NCI-H524 treated with DMSO at 0.1 percent for 48 hours (cell line): ENCODE measurements at regions not wholly inside any gene's neighbourhood (a gene's known extent, or its start where the extent isn't known, plus 50 kb on each side); places are given as distances from the start of the nearest gene placed in this dataset.

Experiments used
- DNase-seq: peaks from one replicate; lab custom pipeline; 2025; lab: John Stamatoyannopoulos, UW

DNA sequence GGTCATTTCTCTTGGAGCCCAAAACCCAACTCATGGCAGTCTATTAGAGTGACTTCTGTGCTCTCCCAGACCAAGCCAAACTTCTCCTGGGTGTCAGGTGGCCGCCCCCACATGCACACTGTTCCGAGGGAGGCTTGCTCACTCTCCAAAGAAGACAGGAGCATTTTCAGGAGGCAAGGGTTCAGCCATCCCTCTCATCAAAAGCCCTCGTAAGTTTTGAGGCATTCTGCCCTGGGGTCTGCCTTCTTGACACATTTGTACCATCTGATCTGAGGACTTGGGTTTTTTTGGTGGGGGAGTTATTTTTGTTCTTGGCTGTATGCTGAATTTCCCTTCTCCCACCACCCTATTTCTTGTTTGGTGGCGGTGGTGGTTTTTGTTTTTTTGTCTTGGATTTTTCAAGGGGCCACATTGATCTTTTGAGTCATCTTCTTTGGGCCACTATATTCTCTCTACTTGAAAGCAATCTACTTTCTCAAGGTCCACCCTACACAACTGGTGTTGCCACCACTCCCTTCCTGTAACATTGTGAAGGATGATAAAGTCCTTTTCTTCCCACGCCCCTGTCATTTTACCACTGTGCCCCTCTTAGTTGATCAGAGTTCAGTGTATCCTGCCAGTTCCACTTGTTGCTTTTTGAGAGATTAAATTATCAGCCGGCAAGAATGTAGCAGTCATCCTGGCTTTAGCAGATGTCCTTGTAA is 255.8 kb downstream of the CYP26B1 start:
- DNase-seq, result no peak

DNA sequence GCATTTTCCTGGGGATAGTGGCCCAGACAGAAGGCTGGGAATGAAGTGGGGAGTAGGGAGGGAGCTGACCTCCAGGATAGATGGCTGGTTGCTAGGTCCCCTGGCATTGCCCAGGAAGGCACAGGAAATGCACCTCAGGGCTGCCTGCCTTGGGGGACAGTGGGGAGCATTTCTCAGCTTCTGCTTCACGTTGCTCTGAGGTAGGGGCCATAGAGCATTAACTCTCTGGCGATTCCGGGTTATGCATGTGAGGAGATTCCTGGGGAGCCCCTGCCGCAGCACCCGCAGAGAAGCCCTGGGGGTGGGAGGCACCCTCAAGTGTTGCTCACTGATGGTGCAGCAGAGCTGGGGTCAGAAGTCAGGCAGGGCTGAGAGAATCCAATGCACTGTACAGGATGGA is 256.5 kb downstream of the CYP26B1 start:
- DNase-seq, result no peak

DNA sequence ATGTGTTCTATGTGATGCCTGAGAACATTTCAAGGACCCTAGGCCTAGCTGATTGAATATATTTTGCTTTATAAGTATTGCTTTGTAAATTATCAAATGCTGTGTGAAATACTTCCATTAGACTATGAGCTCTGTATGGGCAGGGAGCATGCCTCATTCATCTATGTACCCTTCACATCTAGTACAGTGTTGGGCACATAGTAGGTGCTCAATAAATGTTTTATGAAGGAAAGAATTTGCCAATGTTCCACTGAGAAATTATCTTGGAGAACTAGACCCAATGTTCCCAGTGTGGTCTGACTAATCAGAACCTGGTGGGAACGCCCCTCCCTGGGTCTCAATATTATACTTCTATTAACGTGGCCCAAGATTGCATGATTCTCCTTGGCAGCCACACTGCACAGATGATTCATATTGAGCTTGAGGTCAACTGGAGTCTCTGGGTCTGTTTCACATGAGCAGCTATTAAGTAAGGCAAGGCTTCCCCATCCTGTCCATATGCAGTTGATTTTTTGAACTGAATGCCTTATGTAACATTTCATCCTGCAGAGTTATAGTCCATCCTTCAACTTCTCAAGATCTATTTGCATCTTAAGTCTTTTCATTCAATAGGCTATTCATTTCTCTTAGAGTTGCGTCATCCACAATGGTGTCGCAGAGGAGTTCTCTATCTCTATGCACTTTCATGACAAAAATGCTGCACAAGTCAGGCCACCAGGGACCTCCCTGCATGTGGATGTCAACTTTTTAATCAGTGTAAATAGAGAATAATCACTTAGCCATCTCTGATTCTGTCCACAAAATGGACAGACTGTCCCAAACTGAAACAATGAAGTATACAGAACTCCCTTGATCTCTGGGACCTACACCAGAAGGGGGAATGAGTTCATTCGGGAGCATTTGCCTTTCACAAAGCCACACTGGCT is 257.6 kb downstream of the CYP26B1 start:
- DNase-seq, result no peak

DNA sequence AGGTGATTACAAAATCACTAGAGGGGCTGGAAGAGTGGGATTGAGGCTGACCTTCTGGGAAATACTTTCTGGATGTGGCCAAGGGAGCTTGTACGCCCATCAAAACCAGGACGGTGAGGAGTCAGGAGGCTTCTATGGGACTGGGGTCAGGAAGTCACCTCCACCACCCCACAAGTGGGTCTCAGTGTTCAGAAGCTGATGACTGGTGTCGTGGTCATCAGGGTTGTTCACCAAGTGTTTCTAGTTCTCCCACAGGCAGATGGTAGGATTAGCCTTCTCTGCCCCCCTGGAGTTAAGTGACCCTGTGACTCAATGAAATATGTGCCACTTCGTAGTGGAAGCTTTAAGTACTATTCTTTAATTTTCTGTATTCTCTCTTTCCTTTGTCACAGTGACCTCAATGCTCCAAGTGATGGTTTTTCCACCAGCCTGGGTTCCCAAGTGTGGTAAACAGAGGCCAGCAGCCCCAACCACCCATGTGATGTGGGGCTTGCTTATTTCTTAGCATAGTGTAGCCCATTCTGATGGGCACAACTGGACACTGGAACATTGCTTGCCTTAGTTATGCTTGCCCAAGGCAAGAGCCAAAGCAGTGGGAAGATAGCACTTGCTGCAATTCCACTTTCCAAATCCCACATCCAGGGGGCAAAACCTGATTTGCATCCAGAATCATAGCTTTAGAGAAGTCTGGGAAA is 258.8 kb downstream of the CYP26B1 start:
- DNase-seq, result no peak

DNA sequence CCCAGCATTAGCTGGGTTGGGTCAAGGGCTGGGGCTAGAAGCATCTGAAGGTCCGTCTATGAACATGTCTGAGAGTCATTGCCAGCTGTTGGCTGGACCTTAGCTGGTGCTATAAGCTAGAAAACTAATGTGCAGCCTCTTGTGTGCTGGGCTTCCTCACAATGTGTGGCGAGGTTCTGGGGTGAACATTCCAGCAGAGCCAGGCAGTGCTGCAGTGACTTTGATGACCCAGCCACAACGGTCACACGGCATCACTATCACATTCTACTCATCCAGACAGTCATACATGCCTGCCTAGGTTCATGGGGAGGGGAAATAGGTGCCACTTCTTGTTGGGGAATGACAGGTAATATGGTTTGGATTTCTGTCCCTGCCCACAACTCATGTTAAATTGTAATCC is 260.5 kb downstream of the CYP26B1 start:
- DNase-seq, result no peak

DNA sequence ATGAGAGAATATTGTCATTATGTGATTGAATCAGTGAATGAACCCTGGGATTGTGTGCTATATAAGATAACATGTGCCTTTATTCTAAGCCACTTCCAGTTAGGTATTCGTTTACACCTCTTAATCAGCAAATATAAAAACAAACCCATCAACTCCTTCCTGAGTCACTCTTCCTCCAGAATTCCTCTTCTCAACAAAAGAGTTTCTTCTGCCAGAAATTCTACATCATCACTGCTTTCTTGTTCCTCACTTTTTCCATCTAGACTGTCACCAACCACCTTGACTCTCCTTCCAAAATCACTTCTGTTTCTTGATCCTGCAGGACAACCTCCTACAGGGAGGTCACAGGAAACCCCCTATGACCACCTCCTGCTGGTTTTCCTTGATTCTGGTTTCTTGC is 261.4 kb downstream of the CYP26B1 start:
- DNase-seq, result no peak

DNA sequence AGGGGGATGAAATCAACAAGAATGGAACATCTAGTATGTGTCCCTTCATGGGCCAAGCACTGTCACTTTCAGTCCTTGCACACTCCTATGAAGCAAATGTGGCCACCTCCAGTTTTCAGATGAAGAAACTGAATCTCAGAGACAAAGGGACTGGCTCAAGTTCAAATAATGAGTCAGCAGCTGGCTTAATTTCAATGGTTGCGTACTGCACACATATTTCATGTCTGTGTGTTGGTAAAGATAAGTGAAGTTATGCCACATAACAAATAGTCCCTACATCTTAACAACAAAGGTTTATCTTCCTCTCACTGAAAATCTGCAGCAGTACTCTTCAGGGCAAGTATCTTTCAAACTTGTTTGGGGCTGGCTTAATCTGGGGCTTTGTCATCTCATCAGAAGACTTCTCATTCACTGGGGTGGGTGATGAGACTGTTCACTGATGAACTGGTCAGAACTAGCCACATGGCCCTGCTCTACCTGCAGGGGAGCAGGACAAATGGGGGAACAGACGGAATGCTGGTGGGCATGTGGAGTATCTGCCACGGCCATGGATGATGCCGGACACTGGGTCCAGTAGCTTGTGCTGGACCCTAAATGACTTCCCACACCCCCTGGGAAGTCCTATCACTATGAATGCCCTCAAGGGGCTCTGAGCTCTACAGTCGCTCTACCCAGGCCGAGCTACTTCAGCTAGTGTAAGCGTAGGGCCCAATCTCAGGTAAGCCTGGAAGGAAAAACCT is 263.2 kb downstream of the CYP26B1 start:
- DNase-seq, result no peak

DNA sequence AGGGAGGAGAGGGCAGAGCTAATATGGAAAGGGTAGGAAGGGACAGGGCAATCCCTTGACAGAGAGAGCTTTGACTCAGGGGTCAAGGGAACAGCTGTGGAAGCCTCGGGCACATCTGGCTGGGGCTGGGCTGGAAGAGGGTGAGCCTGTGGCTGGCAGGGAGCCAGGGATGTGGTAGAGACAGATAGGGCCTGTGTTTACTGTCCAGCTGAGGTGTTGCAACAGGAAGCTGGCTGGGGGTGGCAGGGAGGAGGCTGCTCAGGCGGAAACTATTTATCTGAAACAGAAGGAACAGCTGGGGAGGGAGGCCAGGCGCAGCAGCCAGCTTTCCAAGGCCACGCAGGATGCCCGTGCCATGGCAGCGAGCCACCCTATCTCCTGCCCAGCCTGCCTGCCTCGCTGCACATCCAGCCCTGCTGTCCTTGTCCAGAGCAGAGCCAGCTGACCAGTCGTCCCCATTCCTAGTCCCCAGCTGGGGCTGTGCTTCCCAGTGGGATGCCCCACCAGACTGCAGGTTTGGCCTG is 264.7 kb downstream of the CYP26B1 start:
- DNase-seq, result no peak

DNA sequence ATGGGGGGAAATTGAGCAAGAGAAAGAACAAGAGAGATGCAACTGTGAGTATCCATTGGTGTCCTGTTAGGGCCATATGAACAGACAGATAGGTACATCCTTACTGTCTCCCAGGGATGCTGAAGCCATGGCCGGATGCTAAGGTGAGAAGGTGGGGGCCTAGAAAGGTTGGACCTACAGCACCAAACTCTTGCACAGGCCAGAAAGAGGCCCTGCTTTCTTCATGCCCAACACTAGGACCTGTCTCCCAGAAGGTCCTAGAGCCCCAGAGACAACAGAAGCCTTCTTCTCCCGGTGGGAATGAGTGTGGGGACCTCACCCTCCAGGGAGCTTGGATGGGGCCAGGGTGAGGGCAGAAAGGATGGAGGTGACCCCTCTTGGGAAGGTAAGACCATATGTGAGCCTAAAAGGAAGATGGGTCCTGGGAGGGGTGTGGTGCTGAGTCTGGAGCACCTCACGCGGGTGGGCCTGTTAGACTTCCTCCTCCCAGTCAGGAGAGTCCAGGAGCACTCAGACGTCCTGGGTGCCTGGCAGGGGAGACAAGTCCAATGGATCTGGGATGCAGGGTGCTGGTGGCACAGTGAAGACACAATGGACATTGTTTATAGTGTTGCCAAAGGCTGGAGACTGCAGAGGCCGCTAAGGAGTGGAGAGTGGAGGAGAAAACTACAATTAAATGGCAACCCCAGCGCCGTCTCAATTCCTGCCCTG is 265.3 kb downstream of the CYP26B1 start:
- no peak for DNase-seq

DNA sequence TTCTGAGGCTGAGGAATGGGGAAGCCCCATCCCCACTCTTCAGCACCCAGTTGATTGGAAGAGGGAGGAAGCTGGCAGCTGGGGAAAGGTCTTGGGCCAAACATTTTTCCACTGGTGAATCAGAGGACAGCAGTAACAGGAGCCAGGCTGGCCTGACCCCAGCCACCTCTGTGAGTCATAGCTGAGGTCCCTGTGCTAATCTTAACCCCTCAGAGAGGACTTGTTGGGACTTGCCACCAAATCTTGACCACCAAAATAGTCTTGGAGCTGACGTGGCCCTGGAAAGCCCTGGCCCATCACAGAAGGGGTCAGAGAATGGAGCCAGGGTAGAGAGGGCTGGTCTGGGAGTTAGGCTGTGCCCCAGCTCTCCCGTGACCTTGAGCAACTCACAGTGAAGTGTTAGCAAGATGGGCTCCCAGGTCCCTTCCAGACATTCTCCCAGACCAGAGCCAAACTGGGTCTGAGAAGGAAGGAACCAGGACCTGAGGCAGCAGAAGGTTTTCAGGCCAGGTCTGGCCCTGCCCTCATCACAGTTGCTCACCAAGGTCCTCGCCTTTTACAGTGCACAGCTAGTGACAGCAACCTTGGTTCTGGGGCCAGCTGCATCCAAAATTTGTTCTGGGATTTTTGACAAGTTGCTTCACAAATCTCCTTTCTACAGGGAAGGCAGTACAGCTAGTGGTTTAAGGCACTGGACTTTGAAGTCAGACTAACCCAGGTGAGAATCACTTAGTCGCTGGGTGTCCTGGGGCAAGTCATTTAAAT is 266.6 kb downstream of the CYP26B1 start:
- no peak for DNase-seq

DNA sequence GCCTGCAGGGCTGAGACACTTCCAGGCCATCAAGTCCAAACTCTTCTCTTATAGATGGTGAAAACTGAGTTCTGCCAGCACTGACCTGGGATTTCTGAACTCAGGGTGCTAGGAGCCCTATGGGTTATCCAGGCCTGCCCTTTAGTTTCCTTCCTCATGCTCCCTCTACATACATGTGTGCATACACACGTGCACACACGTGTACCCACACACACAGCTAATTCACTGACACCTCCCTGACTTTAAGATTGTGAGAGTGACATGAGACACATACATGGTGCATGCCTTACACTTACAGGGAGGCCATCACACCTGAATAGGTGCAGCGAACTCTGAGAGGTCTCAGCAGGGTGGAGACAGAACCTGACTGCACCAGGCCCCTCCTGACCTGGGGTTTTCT is 267.4 kb downstream of the CYP26B1 start:
- no peak for DNase-seq

DNA sequence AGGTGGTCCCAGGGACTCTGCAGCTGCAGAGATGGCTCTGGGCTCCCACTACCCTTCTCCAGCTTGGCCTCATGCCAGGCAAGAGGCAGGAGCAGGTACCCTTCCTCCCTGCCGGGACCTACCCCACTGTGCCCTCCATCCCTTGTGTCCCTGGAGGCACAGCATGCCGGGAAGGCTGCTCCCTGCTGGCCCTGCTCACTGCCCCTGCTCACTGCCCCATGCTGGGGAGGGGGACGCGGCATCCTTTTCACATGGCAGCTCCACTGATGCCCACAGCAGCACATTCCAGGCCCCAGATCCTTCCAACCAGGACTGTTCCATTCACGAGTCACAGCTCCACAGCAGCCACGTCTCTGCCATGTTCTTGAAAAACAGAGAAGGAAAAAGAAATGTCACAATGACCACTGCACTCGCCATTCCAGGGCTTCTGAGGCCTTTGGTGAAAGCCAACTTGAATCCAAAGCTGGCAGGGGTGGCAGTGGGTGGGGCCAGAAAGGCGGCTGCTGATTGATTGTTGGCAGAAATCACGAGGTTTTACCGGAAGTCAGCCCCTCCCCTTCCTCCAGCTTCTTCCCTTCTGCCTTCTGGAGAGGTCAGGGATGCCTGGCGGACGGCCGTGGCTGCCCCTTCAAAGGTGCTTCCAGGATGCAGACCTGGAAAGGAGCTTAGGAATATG is 268.0 kb downstream of the CYP26B1 start:
- no peak for DNase-seq

DNA sequence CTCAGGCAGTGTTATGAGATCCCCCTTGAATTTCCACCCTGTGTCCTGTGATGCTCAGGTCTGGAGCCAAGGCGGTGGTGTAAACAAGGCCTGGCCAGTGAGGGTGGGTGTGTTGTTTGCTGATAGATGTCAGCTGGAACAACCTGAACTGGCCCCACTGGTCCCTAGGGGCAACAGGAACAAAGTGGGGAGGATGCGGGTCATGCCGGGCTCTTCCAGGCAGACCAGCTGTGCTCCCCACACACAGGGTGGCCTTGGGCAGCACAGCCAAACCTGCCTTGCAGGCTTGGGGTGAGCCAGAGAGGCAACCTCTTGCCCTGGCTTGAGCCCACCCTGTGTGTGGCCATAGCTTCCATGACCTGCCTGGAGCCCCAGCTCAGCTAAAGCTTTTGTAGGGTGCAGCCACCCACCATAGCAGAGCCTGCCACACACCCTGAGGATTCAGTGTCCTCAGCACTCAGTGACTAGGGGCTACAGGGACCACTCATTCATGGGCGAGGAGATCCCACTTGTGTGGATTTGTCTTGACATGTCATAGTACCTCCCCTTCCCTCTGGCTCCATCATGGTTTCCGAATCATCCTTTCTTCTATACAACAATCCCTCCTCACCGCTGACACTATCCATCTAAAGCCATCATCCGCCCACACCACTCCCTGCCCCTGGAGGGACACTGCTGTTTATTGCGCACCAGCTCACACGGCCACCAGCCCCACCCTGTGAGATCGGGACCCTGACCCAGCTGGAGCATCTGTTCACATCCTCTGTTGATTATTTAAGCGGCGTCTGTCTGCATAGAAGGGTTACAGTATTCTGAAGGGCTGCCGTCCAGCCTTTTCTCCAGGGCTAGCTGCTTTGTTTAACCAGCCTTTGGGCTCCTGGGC is 268.8 kb downstream of the CYP26B1 start:
- no peak for DNase-seq

DNA sequence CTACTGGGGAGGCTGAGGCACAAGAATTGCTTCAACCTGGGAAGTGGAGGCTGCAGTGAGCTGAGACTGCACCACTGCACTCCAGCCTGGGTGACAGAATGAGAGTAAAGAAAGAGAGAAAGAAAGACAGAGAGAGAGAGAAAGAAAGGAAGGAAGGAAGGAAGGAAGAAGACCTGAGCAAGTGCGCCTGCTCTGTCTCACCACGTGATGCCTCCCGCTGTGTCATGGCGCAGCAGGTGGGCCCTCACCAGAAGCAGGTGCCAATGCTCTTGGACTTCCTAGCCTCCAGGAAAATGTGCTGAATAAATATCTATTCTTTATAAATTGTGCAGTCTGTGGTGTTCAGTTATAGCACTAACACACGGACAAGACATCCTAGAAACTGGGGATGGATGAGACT is 270.0 kb downstream of the CYP26B1 start:
- no peak for DNase-seq

DNA sequence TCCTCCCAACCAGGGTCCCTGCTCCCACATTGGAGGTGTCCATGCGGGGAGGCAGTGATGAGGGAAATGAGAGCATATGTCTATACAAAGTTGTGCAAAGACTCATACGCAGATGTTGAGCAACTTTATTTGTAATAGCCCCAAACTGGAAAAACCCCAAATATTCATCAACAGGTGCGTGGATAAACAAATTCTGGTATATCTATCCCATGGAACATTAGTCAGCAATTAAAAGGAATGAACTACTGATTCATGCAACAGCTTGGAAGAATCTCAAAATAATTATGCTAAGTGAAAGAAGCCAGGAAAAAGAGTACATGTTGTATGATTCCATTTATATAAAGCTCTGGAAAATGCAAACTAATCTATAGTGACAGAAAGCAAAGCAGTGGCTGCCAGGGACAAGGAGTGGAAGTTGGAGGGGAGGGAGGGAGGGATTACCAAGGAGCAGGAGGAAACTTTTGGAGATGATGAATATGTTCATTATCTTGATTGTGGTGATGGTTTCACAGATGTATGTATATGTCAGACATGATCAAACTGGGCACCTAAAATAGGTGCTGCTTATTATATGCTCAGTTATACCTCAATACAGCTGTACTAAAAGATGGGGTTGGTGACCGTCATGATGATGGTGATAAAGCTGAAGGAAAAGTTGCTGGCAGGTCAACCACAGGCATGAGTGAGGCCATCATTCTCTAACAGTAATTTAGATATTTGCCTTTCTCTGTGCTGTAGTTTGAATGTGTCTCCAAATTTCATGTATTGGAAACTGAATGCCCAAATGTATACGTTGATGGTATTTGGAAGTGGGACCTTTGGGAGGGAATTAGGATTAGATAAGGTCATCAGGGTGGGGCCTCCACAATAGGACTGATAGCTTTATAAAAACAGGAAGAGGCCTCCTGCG is 270.9 kb downstream of the CYP26B1 start:
- DNase-seq, result no peak

DNA sequence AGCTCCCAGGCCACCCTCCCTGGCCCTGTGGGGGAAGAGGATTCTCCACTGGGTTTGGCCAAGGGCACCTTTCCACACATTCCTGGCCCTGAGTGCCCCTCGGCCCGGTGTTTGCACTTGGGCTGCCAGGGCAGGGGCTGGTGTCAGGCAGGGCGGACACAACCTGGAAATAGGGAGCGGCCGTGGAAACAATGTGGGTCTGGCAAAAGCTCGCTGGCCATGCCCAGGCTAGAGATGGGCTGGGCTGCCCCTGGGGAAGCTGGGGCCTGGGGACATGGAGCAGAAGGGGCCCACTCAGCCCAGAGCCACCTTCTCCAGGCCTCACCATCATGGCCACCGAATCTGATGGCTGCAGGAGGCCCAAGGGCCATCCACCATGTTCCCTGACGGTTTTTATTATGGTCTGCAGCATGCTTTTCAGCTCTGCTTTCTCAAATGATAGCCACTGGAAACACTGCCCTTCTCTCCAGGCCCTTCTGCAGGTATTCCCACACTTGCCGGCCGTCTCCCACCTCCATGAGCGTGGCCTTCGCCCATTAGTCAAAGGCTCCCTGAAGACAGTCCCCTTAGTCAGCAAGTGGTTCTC is 275.1 kb downstream of the CYP26B1 start:
- no peak for DNase-seq

DNA sequence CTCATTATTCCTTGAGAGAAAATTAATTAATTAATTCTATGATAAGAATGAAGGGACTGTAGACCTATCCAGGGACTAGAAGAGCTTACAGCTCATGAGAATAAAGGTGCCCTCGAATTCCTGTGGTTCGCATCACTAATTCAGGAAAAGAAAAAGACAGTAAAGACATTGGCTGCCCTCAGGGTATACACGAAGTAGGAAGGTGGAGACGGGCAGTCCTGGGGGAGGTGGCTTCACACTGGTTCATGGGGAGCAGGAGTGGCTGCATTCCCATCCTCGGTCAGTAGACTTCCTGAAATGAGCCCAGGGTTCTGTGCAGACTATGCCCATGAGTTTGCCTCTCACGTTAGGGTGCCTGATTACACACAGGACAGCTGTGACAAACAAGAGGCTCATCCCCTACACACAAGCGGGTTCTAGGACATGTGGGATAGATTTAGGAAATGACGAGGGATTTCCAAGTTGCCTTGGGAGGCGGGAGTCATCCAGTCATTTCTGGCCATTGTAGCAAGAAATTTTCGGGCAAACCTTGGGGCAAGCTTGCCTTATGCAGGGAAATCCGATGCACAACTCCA is 282.2 kb downstream of the CYP26B1 start:
- DNase-seq, result no peak
